ENCODE measurements at regions not wholly inside any gene's neighbourhood (a gene's known extent, or its start where the extent isn't known, plus 50 kb on each side); places are given as distances from the start of the nearest gene placed in this dataset.

GRCh38 chr3:26081166-26081565 lies 291.3 kb downstream of the OXSM start:
- Histone ChIP-seq H3K9me3 (ENCODE audit: insufficient read depth in 2 of 2, low read depth in 1 of 2, low read length in 1 of 2) (peaks cover 2 to 3% of the 10 kb centered on the region in 2 experiments; a peak in 1 of 4 replicates), H4K91ac (replicated peaks; ENCODE audit: insufficient read length, low read length) (no peak overlapping the region), H3K4ac (replicated peaks; ENCODE audit: insufficient read length, low read depth, low read length) (no peak overlapping the region), H3K27ac (ENCODE audit: low read depth, low read length) (no peak overlapping the region), H2BK15ac (ENCODE audit: low read length) (no peak overlapping the region), H4K20me1 (replicated peaks in 1 of 2; ENCODE audit: control insufficient read depth in 1 of 2, insufficient read depth in 2 of 2, low read length in 2 of 2) (no peaks in the 10 kb centered on the region), H3K27me3 (replicated peaks in 1 of 4; ENCODE audit: control insufficient read depth in 3 of 4, extremely low read depth in 1 of 4, insufficient read depth in 3 of 4, low read length in 3 of 4) (no peaks in the 10 kb centered on the region), H2BK12ac (ENCODE audit: low read depth, low read length) (no peak overlapping the region), H2AFZ (ENCODE audit: low read length) (no peak overlapping the region), H3K14ac (ENCODE audit: insufficient read length) (no peak overlapping the region), H2BK5ac (ENCODE audit: low read depth, low read length) (no peak overlapping the region), H2AK5ac (ENCODE audit: low read depth, low read length) (no peak overlapping the region), H3K23me2 (ENCODE audit: low read depth, low read length) (no peaks in the 10 kb centered on the region), H3K18ac (ENCODE audit: extremely low read depth, low read length) (no peak overlapping the region), H2BK120ac (replicated peaks; ENCODE audit: low read depth, low read length) (no peak overlapping the region), H2BK20ac (ENCODE audit: low read length) (no peak overlapping the region), H3K79me1 (ENCODE audit: low read depth, low read length) (no peaks in the 10 kb centered on the region), H3K23ac (ENCODE audit: insufficient read length) (no peak overlapping the region), H4K5ac (ENCODE audit: insufficient read length, low read depth, low read length) (no peak overlapping the region), H4K8ac (ENCODE audit: extremely low read depth, insufficient read depth, low read length) (no peak overlapping the region), H3K4me1 (replicated peaks in 1 of 4; ENCODE audit: control insufficient read depth in 3 of 4, insufficient read depth in 4 of 4, low read length in 3 of 4) (no peaks in the 10 kb centered on the region), H3K9ac (replicated peaks in 1 of 4; ENCODE audit: extremely low read depth in 1 of 4, low read depth in 3 of 4, low read length in 3 of 4) (no peak overlapping the region), H3K56ac (replicated peaks; ENCODE audit: insufficient read length, low read depth, low read length) (no peak overlapping the region), H3K36me3 (ENCODE audit: control insufficient read depth in 2 of 4, insufficient read depth in 4 of 4, low read length in 3 of 4) (no peaks in the 10 kb centered on the region), H3K4me3 (ENCODE audit: extremely low read depth in 1 of 4, insufficient read depth in 2 of 4, low read depth in 3 of 4, low read length in 4 of 4) (no peak overlapping the region), H3K79me2 (ENCODE audit: control insufficient read depth in 1 of 2, insufficient read depth in 2 of 2, low read length in 2 of 2) (no peaks in the 10 kb centered on the region), H3K4me2 (ENCODE audit: insufficient read depth in 1 of 2, low read depth in 2 of 2, low read length in 2 of 2) (no peak overlapping the region)
- ChIA-PET CTCF (ENCODE audit: partially characterized antibody) (interaction anchor here (0.8 to 1.6 kb wide), 3 partner anchors 13 to 131 kb away, joined by 3 to 4 read pairs (median 3); no protein-coding TSS in a partner anchor), POLR2A (ENCODE audit: partially characterized antibody) (no interaction called here)
- no peak for TF ChIP-seq EP300 (IDR thresholded peaks at IDR 0.05; ENCODE audit: borderline replicate concordance in 1 of 2, low read depth in 2 of 2, low read length in 2 of 2)
- TF ChIP-seq BCL11A (IDR thresholded peaks at IDR 0.05; ENCODE audit: low read depth in 2 of 2, low read length in 2 of 2) = no peak
- TF ChIP-seq TAF1 (IDR thresholded peaks at IDR 0.05; ENCODE audit: low read depth, low read length) = no peak
- TF ChIP-seq JUN (IDR thresholded peaks at IDR 0.05; ENCODE audit: low read depth, low read length) = no peak
- TF ChIP-seq CREB1 (IDR thresholded peaks at IDR 0.05) = no peak
- no peak for TF ChIP-seq SP4 (IDR thresholded peaks at IDR 0.05; ENCODE audit: low read length)
- no peak for TF ChIP-seq CTBP2 (IDR thresholded peaks at IDR 0.05; ENCODE audit: borderline replicate concordance, insufficient read depth, insufficient read length, low read length)
- no peak for TF ChIP-seq RXRA (IDR thresholded peaks at IDR 0.05; ENCODE audit: insufficient read depth, low read depth, low read length)
- FAIRE-seq (no peak), DNase-seq (ENCODE audit: low read depth in 1 of 2, low spot score in 2 of 2) (no peak)
- 100% methylated on average over 1 of the region's 1 CpG; no CpG with 5 or more reads in 1 of the 2 experiments for WGBS, 2 experiments (ENCODE audit: extremely low coverage in 1 of 2, insufficient coverage in 1 of 2, insufficient read length in 1 of 2, insufficient replicate concordance in 2 of 2, low coverage in 1 of 2, low lambda C conversion rate in 2 of 2, missing lambda C conversion rate in 1 of 2)
